WTC11 (cell line): ENCODE measurements at regions not wholly inside any gene's neighbourhood (a gene's known extent, or its start where the extent isn't known, plus 50 kb on each side); places are given as distances from the start of the nearest gene placed in this dataset.

Experiments
- ATAC-seq: fragments of 200-7000 bp; cut with Tn5 transposase; 2 replicates; pipeline ENCODE4 v1.10.0; 2021; ENCODE audit warnings: mild to moderate bottlenecking, moderate library complexity
- CTCF ChIA-PET: fragments of 300-600 bp; sonication (Branson Sonifier 250); formaldehyde crosslinking; loops from one replicate; lab custom pipeline; 2021; ENCODE audit warnings: antibody characterized with exemption; lab: Charles Lee
- POLR2A ChIA-PET: fragments of 350-600 bp; sonication (Branson Sonifier 250); formaldehyde crosslinking; loops from one replicate; lab custom pipeline; 2021; ENCODE audit warnings: antibody characterized with exemption; lab: Charles Lee
- DNase-seq: peaks from one replicate; pipeline ENCODE4 v3.0.0; 2021; ENCODE audit warnings: low spot score
- H3K27ac Mint-ChIP-seq: 2 replicates; pipeline ENCODE4 v1.8.0; 2021; ENCODE audit warnings: mixed read lengths
- H3K27me3 Mint-ChIP-seq: 2 replicates; pipeline ENCODE4 v1.8.0; 2021; ENCODE audit warnings: low read depth, mild to moderate bottlenecking, moderate library complexity, mixed read lengths
- H3K36me3 Mint-ChIP-seq: 2 replicates; pipeline ENCODE4 v1.8.0; 2021; ENCODE audit warnings: mixed read lengths
- H3K4me1 Mint-ChIP-seq: 2 replicates; pipeline ENCODE4 v1.8.0; 2022; ENCODE audit warnings: mixed read lengths
- H3K4me3 Mint-ChIP-seq: 2 replicates; pipeline ENCODE4 v1.8.0; 2021; ENCODE audit warnings: mild to moderate bottlenecking, moderate library complexity, mixed read lengths
- H3K9me3 Mint-ChIP-seq: 2 replicates; pipeline ENCODE4 v1.8.0; 2021; ENCODE audit warnings: mixed read lengths
- CREB1 ChIP-seq: sonication (generic); formaldehyde crosslinking; IDR thresholded peaks from 2 replicates; pipeline ENCODE4 v1.8.0; 2023; ENCODE audit warnings: mild to moderate bottlenecking, missing genetic modification reagents
- CREM ChIP-seq: sonication (generic); formaldehyde crosslinking; IDR thresholded peaks from 2 replicates; pipeline ENCODE4 v1.8.1; 2022; ENCODE audit warnings: mild to moderate bottlenecking, missing genetic modification reagents, moderate library complexity
- E2F1 ChIP-seq: sonication (generic); formaldehyde crosslinking; IDR thresholded peaks from 2 replicates; pipeline ENCODE4 v1.8.0; 2022; ENCODE audit warnings: mild to moderate bottlenecking, missing genetic modification reagents
- ETV6 ChIP-seq: sonication (generic); formaldehyde crosslinking; IDR thresholded peaks from 2 replicates; pipeline ENCODE4 v1.8.1; 2022; ENCODE audit warnings: mild to moderate bottlenecking, missing genetic modification reagents
- FOXP1 ChIP-seq: sonication (generic); formaldehyde crosslinking; IDR thresholded peaks from 2 replicates; pipeline ENCODE4 v1.8.0; 2022; ENCODE audit warnings: missing genetic modification reagents, mild to moderate bottlenecking, moderate library complexity, borderline replicate concordance
- FOXP4 ChIP-seq: sonication (generic); formaldehyde crosslinking; IDR thresholded peaks from 2 replicates; pipeline ENCODE4 v1.8.0; 2022; ENCODE audit warnings: mild to moderate bottlenecking, missing genetic modification reagents
- HMGXB4 ChIP-seq: sonication (generic); formaldehyde crosslinking; IDR thresholded peaks from 2 replicates; pipeline ENCODE4 v1.8.1; 2023; ENCODE audit warnings: mild to moderate bottlenecking, moderate library complexity, missing genetic modification reagents
- MLX ChIP-seq: sonication (generic); formaldehyde crosslinking; IDR thresholded peaks from 2 replicates; pipeline ENCODE4 v1.8.1; 2023; ENCODE audit warnings: mild to moderate bottlenecking, missing genetic modification reagents, moderate library complexity
- MXD4 ChIP-seq: fragments of 250-450 bp; sonication (Bioruptor Pico); IDR thresholded peaks from 2 replicates; pipeline ENCODE4 v1.8.0; 2021; ENCODE audit warnings: mild to moderate bottlenecking, moderate library complexity, borderline replicate concordance
- NFATC4 ChIP-seq: fragments of 250-450 bp; sonication (Bioruptor Pico); IDR thresholded peaks from 2 replicates; pipeline ENCODE4 v1.9.0; 2021; ENCODE audit warnings: mild to moderate bottlenecking
- NFYB ChIP-seq: sonication (generic); formaldehyde crosslinking; conservative IDR thresholded peaks from 2 replicates; pipeline ENCODE4 v1.8.0; 2022; ENCODE audit warnings: low read depth, missing genetic modification reagents
- SMAD4 ChIP-seq: sonication (generic); formaldehyde crosslinking; IDR thresholded peaks from 2 replicates; pipeline ENCODE4 v1.8.0; 2022; ENCODE audit warnings: mild to moderate bottlenecking, missing genetic modification reagents
- TEAD4 ChIP-seq: sonication (generic); formaldehyde crosslinking; IDR thresholded peaks from 2 replicates; pipeline ENCODE4 v1.8.0; 2022; ENCODE audit warnings: mild to moderate bottlenecking, missing genetic modification reagents
- USF1 ChIP-seq: sonication (generic); formaldehyde crosslinking; IDR thresholded peaks from 2 replicates; pipeline ENCODE4 v1.8.0; 2022; ENCODE audit warnings: mild to moderate bottlenecking, missing genetic modification reagents
- ZNF138 ChIP-seq: sonication (generic); formaldehyde crosslinking; conservative IDR thresholded peaks from 2 replicates; pipeline ENCODE4 v1.8.1; 2022; ENCODE audit warnings: mild to moderate bottlenecking, moderate library complexity, missing genetic modification reagents
- ZNF219 ChIP-seq: sonication (generic); formaldehyde crosslinking; IDR thresholded peaks from 2 replicates; pipeline ENCODE4 v1.8.0; 2023; ENCODE audit warnings: missing genetic modification reagents, mild to moderate bottlenecking, borderline replicate concordance
- ZNF416 ChIP-seq: fragments of 250-450 bp; sonication (Bioruptor Pico); IDR thresholded peaks from 2 replicates; pipeline ENCODE4 v1.9.0; 2021; ENCODE audit warnings: mild to moderate bottlenecking, inconsistent platforms
- ZNF512 ChIP-seq: sonication (generic); formaldehyde crosslinking; IDR thresholded peaks from 2 replicates; pipeline ENCODE4 v1.8.1; 2022; ENCODE audit warnings: missing genetic modification reagents, borderline replicate concordance

- TF ChIP-seq FOXP1 (CRISPR knock-in tag) (no peak), SMAD4 (no peak)
Observed at GRCh38 chr13:71339736-71340135, 527.3 kb downstream of the DACH1 start (continued).

GRCh38 chr13:71339005-71339404, 528.0 kb downstream of the DACH1 start:
- Mint-ChIP-seq H3K4me1 (no peaks in the 10 kb centered on the region), H3K27me3 (no peaks in the 10 kb centered on the region), H3K4me3 (no peak overlapping the region), H3K27ac (no peak overlapping the region), H3K9me3 (no peaks in the 10 kb centered on the region), H3K36me3 (no peaks in the 10 kb centered on the region)
- ChIA-PET CTCF (no interaction called here), POLR2A (interaction anchor here (0.6 kb wide), 1 partner anchor 285 kb away, joined by 3 read pairs; no protein-coding TSS in a partner anchor)
- ATAC-seq (no peak), DNase-seq (no peak)
- TF ChIP-seq NFYB (CRISPR knock-in tag) (no peak), ZNF416 (CRISPR knock-in tag) (no peak), MLX (no peak), FOXP4 (CRISPR knock-in tag) (no peak), ZNF512 (CRISPR knock-in tag) (no peak), HMGXB4 (CRISPR knock-in tag) (no peak), ETV6 (CRISPR knock-in tag) (no peak), CREM (CRISPR knock-in tag) (no peak)

- Mint-ChIP-seq H3K4me3 (no peak overlapping the region), H3K4me1 (no peaks in the 10 kb centered on the region), H3K27me3 (no peaks in the 10 kb centered on the region), H3K27ac (no peak overlapping the region), H3K36me3 (no peaks in the 10 kb centered on the region), H3K9me3 (no peaks in the 10 kb centered on the region)
- ChIA-PET CTCF (interaction anchor here (0.6 kb wide), 1 partner anchor 254 kb away, joined by 4 read pairs; no protein-coding TSS in a partner anchor), POLR2A (no interaction called here)
- ATAC-seq = no peak
- no peak for DNase-seq
- TF ChIP-seq ZNF219 (CRISPR knock-in tag) = no peak
- no peak for TF ChIP-seq USF1 (CRISPR knock-in tag)
- no peak for TF ChIP-seq MXD4
- TF ChIP-seq ZNF138 (CRISPR knock-in tag) = no peak
- TF ChIP-seq TEAD4 (CRISPR knock-in tag) = no peak
- no peak for TF ChIP-seq E2F1 (CRISPR knock-in tag)
- TF ChIP-seq NFATC4 (CRISPR knock-in tag) = no peak
- TF ChIP-seq CREB1 (CRISPR knock-in tag) = no peak
Observed at GRCh38 chr13:71338070-71338469, 528.9 kb downstream of the DACH1 start.
